HG03460 (cell line): ENCODE measurements at regions not wholly inside any gene's neighbourhood (a gene's known extent, or its start where the extent isn't known, plus 50 kb on each side); places are given as distances from the start of the nearest gene placed in this dataset.

Experiments
- ATAC-seq: cut with Tn5 transposase; IDR thresholded peaks from one replicate; pipeline ENCODE4 v1.9.1; 2021; ENCODE audit not compliant: unreplicated experiment

- no peak for ATAC-seq
Observed at GRCh38 chr16:86370062-86370461, 140.3 kb upstream of the FOXF1 start.

- no peak for ATAC-seq
Observed at GRCh38 chr16:86371083-86371803, 139.1 kb upstream of the FOXF1 start.

GRCh38 chr16:86372193-86372592 is 138.1 kb upstream of the FOXF1 start:
- ATAC-seq, result no peak

GRCh38 chr16:86373276-86373901 is 136.9 kb upstream of the FOXF1 start:
- ATAC-seq, result no peak

- no peak for ATAC-seq
Observed at GRCh38 chr16:86374603-86375130, 135.7 kb upstream of the FOXF1 start.

- no peak for ATAC-seq
Observed at GRCh38 chr16:86375364-86375763, 135.0 kb upstream of the FOXF1 start.

- ATAC-seq, result no peak
Observed at GRCh38 chr16:86375851-86376250, 134.5 kb upstream of the FOXF1 start.

GRCh38 chr16:86376837-86377236 is 133.5 kb upstream of the FOXF1 start:
- ATAC-seq, result no peak

GRCh38 chr16:86377251-86378022 is 132.9 kb upstream of the FOXF1 start:
- no peak for ATAC-seq

- ATAC-seq, result no peak
Observed at GRCh38 chr16:86378128-86378527, 132.2 kb upstream of the FOXF1 start.

GRCh38 chr16:86378831-86379504 is 131.4 kb upstream of the FOXF1 start:
- no peak for ATAC-seq

GRCh38 chr16:86379505-86379846 is 130.9 kb upstream of the FOXF1 start:
- ATAC-seq, result no peak

GRCh38 chr16:86380030-86380429 is 130.3 kb upstream of the FOXF1 start:
- ATAC-seq, result no peak

GRCh38 chr16:86381491-86381890 is 128.8 kb upstream of the FOXF1 start:
- ATAC-seq, result no peak

- no peak for ATAC-seq
Observed at GRCh38 chr16:86382067-86382773, 128.1 kb upstream of the FOXF1 start.

GRCh38 chr16:86382774-86383407 is 127.4 kb upstream of the FOXF1 start:
- ATAC-seq, result no peak

GRCh38 chr16:86383488-86384262 is 126.7 kb upstream of the FOXF1 start:
- ATAC-seq, result no peak

GRCh38 chr16:86384263-86384649 is 126.1 kb upstream of the FOXF1 start:
- no peak for ATAC-seq

- no peak for ATAC-seq
Observed at GRCh38 chr16:86384980-86385379, 125.3 kb upstream of the FOXF1 start.
